ENCODE measurements at regions not wholly inside any gene's neighbourhood (a gene's known extent, or its start where the extent isn't known, plus 50 kb on each side); places are given as distances from the start of the nearest gene placed in this dataset.

DNA sequence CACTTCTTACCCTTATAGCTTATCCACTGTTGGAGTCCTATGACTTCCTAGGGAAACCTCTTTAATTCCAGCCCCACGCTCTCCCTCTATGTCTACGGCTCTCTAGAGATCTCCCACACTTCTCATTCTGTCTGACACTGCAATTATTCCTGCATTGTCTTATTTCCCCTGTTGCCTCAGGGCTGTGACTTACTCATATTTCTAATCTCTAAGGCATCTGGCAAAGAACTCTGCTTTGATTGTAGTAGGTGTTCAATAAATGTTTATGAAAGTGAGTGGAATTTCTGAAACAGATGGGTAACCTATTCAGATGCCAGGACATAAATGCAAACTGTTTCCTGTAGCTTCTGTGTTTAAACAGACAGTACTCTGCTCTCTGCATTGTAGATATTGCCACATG, 102.4 kb upstream of the SERTM1 start:
- TF ChIP-seq POLR2AphosphoS5 (IDR thresholded peaks at IDR 0.05) (no peak), POLR2A (IDR thresholded peaks at IDR 0.05) (no peak)
- TF ChIP-seq, protein P1, sequence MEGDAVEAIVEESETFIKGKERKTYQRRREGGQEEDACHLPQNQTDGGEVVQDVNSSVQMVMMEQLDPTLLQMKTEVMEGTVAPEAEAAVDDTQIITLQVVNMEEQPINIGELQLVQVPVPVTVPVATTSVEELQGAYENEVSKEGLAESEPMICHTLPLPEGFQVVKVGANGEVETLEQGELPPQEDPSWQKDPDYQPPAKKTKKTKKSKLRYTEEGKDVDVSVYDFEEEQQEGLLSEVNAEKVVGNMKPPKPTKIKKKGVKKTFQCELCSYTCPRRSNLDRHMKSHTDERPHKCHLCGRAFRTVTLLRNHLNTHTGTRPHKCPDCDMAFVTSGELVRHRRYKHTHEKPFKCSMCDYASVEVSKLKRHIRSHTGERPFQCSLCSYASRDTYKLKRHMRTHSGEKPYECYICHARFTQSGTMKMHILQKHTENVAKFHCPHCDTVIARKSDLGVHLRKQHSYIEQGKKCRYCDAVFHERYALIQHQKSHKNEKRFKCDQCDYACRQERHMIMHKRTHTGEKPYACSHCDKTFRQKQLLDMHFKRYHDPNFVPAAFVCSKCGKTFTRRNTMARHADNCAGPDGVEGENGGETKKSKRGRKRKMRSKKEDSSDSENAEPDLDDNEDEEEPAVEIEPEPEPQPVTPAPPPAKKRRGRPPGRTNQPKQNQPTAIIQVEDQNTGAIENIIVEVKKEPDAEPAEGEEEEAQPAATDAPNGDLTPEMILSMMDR (IDR thresholded peaks at IDR 0.05), result no peak
- Histone ChIP-seq H3K4me3 (no peak overlapping the region), H3K9me3 (no peaks in the 10 kb centered on the region), H3K27ac (no peak overlapping the region), H3K27me3 (replicated peaks; ENCODE audit: insufficient read depth) (no peaks in the 10 kb centered on the region), H3K4me1 (replicated peaks) (no peaks in the 10 kb centered on the region), H3K36me3 (no peaks in the 10 kb centered on the region)
- intact Hi-C loops (cut with DNase I), result no loop called here
- DNase-seq (ENCODE audit: low spot score), result no peak
- 45% methylated on average over 2 of the region's 2 CpGs for WGBS

DNA sequence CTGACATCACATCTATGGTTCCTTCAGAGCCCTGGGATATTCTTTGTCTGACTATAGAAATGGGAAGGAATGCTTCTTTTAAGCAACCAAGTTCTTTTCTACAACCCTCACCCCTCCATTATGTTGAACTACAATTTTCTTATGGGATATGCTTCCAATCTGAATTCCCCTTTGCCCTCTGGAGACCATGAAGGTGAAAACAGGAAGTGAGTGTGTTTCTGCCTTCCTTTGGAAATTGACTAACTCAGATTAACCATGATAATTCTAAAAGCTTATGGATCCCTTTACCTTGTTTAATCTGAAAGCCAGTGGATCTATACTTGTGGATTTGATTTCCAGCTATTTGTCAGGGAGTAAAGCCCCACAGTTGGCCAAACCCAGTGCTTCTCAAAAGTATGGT, 90.8 kb upstream of the SERTM1 start:
- Histone ChIP-seq H3K4me3 (no peak overlapping the region), H3K27me3 (replicated peaks; ENCODE audit: insufficient read depth) (no peaks in the 10 kb centered on the region), H3K9me3 (no peaks in the 10 kb centered on the region), H3K36me3 (no peaks in the 10 kb centered on the region), H3K4me1 (replicated peaks) (no peaks in the 10 kb centered on the region), H3K27ac (no peak overlapping the region)
- intact Hi-C loops (cut with DNase I), result no loop called here
- DNase-seq (ENCODE audit: low spot score), result no peak
- TF ChIP-seq POLR2A (IDR thresholded peaks at IDR 0.05) (no peak), POLR2AphosphoS5 (IDR thresholded peaks at IDR 0.05) (no peak)
- TF ChIP-seq, protein P1 (IDR thresholded peaks at IDR 0.05), result no peak

DNA sequence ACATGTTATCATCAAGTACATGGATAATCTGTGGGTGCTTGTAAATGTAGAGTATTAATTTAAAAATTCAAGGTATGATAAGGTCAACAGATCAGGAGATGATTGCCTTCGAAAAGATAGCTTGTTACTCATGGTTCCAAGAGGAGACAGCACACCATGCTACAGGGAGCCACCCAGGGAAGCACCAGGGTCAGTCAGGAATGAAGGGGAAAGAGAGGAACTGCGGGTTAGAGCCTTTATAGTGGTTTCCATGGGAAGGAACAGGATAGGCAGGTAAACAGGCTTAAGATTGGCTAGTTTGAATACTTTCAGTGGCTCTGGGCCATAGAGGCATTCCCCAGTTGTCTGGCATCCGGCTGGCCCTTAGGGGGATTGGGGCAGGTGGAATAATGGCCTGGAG, 74.2 kb upstream of the SERTM1 start:
- Histone ChIP-seq H3K4me3 (no peak overlapping the region), H3K9me3 (no peaks in the 10 kb centered on the region), H3K4me1 (replicated peaks) (no peaks in the 10 kb centered on the region), H3K27ac (no peak overlapping the region), H3K36me3 (no peaks in the 10 kb centered on the region), H3K27me3 (replicated peaks; ENCODE audit: insufficient read depth) (no peaks in the 10 kb centered on the region)
- WGBS, result 61% methylated on average over 3 of the region's 3 CpGs
- DNase-seq (ENCODE audit: low spot score), result no peak
- intact Hi-C loops (cut with DNase I), result no loop called here
- no peak for TF ChIP-seq POLR2A (IDR thresholded peaks at IDR 0.05)
- no peak for TF ChIP-seq POLR2AphosphoS5 (IDR thresholded peaks at IDR 0.05)
- TF ChIP-seq, protein P1 (IDR thresholded peaks at IDR 0.05), result no peak

DNA sequence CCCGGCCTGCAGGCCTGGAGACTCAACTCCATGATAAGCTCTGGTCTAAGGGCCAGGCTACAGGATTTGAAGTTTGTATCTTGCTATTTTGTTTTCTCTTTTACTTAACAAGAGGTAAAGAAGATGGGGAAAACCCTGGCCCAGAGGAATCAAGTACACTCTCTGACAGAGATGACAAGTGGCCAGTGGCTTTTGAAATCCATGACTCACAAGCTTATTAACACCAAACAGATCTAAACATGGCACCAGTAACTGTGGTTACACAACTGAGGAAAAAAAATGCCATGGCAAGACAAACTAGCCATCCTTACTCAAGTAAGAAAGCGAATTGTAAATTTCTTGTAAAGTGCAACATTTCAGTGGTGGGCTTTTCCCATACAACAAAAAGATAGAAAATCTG, 72.6 kb upstream of the SERTM1 start:
- Histone ChIP-seq H3K27me3 (replicated peaks; ENCODE audit: insufficient read depth) (no peaks in the 10 kb centered on the region), H3K4me3 (no peak overlapping the region), H3K9me3 (no peaks in the 10 kb centered on the region), H3K4me1 (replicated peaks) (no peaks in the 10 kb centered on the region), H3K36me3 (no peaks in the 10 kb centered on the region), H3K27ac (no peak overlapping the region)
- TF ChIP-seq POLR2A (IDR thresholded peaks at IDR 0.05) (no peak), POLR2AphosphoS5 (IDR thresholded peaks at IDR 0.05) (no peak)
- TF ChIP-seq, protein P1 (IDR thresholded peaks at IDR 0.05), result no peak
- WGBS, result 93% methylated on average over 2 of the region's 2 CpGs
- no peak for DNase-seq (ENCODE audit: low spot score)
- intact Hi-C loops (cut with DNase I), result no loop called here

DNA sequence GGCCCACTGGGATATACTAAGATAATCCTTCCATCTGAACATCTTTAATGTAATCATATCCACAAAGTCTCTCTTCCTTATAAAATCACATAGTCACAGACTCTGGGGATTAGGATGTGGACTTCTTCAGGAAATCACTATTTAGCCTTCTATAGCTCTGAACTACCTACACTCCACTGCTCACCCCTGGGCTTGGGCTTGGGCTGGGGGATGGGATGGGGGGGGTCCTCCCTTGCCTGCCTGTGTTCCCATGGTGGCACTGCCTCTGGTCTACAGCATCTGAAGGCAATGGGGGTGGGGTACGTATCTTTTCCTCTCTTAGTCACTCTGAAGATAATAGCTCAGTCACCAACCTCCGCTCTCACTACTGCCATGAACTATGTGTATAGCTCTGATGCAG, 67.8 kb upstream of the SERTM1 start:
- H3K4me3 ChIP-seq, result no peak overlapping the region
- H3K4me1 ChIP-seq (replicated peaks), result no peaks in the 10 kb centered on the region
- no peak for TF ChIP-seq POLR2AphosphoS5 (IDR thresholded peaks at IDR 0.05)
- TF ChIP-seq POLR2A (IDR thresholded peaks at IDR 0.05), result no peak
- TF ChIP-seq, protein P1 (IDR thresholded peaks at IDR 0.05), result no peak
- H3K9me3 ChIP-seq, result no peaks in the 10 kb centered on the region
- WGBS, result 94% methylated on average over 2 of the region's 2 CpGs
- no peak overlapping the region for H3K27ac ChIP-seq
- H3K27me3 ChIP-seq (replicated peaks; ENCODE audit: insufficient read depth), result peaks cover 1% of the 10 kb centered on the region
- no peaks in the 10 kb centered on the region for H3K36me3 ChIP-seq
- intact Hi-C loops (cut with DNase I), result no loop called here
- no peak for DNase-seq (ENCODE audit: low spot score)
